ENCODE measurements at regions not wholly inside any gene's neighbourhood (a gene's known extent, or its start where the extent isn't known, plus 50 kb on each side); places are given as distances from the start of the nearest gene placed in this dataset.

- TF ChIP-seq CTCF (conservative IDR thresholded peaks at IDR 0.05): no peak
- TF ChIP-seq ZFX (IDR thresholded peaks at IDR 0.05): no peak
Measured at GRCh38 chr18:47387864-47388263, 136.4 kb upstream of the SKOR2 start.
